C4-2B (cell line): ENCODE measurements at regions not wholly inside any gene's neighbourhood (a gene's known extent, or its start where the extent isn't known, plus 50 kb on each side); places are given as distances from the start of the nearest gene placed in this dataset.

Source experiments
- CTCF ChIP-seq: fragments of 450-650 bp; conservative IDR thresholded peaks from 2 replicates; pipeline ENCODE4 v1.5.1; 2017; ENCODE audit warnings: mild to moderate bottlenecking
- ZFX ChIP-seq: fragments of 450-650 bp; IDR thresholded peaks from 2 replicates; pipeline ENCODE4 v1.6.1; 2017

- no peak for TF ChIP-seq CTCF
- no peak for TF ChIP-seq ZFX
Observed at GRCh38 chr6:104356197-104356596, 503.5 kb downstream of the HACE1 start.
